HCT116 (cell line): ENCODE measurements at regions not wholly inside any gene's neighbourhood (a gene's known extent, or its start where the extent isn't known, plus 50 kb on each side); places are given as distances from the start of the nearest gene placed in this dataset.
"Not testable (repeated sequence)": the region's sequence is repeated elsewhere in the genome, so short reads cannot be mapped to it uniquely, and the experiment has no call there.

Source experiments
- ATAC-seq: fragments of 200-7000 bp; cut with Tn5 transposase; 2 replicates; pipeline ENCODE4 v1.9.1; 2020; ENCODE audit warnings: mild to moderate bottlenecking, moderate library complexity
- BruUV-seq: library from RNA; stranded (reverse); fragments of 400-500 nt; replicated peaks from 2 replicates; lab custom pipeline; 2021; lab: Mats Ljungman, UMichigan
- CTCF ChIA-PET: fragments of 300-600 bp; sonication (Branson Sonifier 250); formaldehyde crosslinking; loops from one replicate; lab custom pipeline; 2021; ENCODE audit warnings: antibody characterized with exemption; lab: Charles Lee
- POLR2A ChIA-PET: fragments of 300-600, 350-600 bp; sonication (Branson Sonifier 250); formaldehyde crosslinking; loops from one replicate; lab custom pipeline; 2021; ENCODE audit warnings: antibody characterized with exemption; lab: Charles Lee
- RAD21 ChIA-PET, 2 experiments: fragments of 300-600 bp; sonication (Branson Sonifier 250); formaldehyde crosslinking; loops; one replicate each; lab custom pipeline; 2023; ENCODE audit warnings: low total read pairs in 2 of 2; ENCODE audit not compliant: uncharacterized antibody in 2 of 2, unreplicated experiment in 2 of 2, low non-redundant PET in 1 of 2; lab: Charles Lee
- DNase-seq: peaks from one replicate; pipeline ENCODE4 v3.0.0-alpha.2; 2010; ENCODE audit warnings: low read depth, low spot score
- H2AFZ ChIP-seq: fragments of 200-600 bp; shearing (Covaris generic), sonication (generic); 2 replicates; pipeline ENCODE4 v1.6.1; 2017; ENCODE audit warnings: low read depth, mixed run types, mixed read lengths, antibody characterized with exemption, low read length; ENCODE audit not compliant: poor library complexity, severe bottlenecking
- H3K27ac ChIP-seq: 2 replicates; pipeline ENCODE4 v1.5.1; 2012; ENCODE audit warnings: low read depth, low read length
- H3K27me3 ChIP-seq: fragments of 200-600 bp; sonication (generic); 2 replicates; pipeline ENCODE4 v1.6.1; 2016; ENCODE audit warnings: mixed run types, low read length, mixed read lengths; ENCODE audit not compliant: insufficient read depth
- H3K36me3 ChIP-seq, 2 experiments: fragments of 200-500 bp in 1 of 2; fragments of 200-600 bp in 1 of 2; sonication (Bioruptor generic) in 1 of 2; sonication (generic) in 1 of 2; 2 replicates each; pipeline versions ENCODE4 v1.5.1 to v1.6.1; 2014 to 2016; ENCODE audit warnings: low read length in 2 of 2, inconsistent platforms in 1 of 2, mixed read lengths in 1 of 2, mixed run types in 1 of 2; ENCODE audit not compliant: insufficient read depth in 2 of 2, control insufficient read depth in 1 of 2
- H3K4me1 ChIP-seq, 2 experiments: fragments of 200-600 bp in 1 of 2; sonication (generic) in 1 of 2; 2 replicates each; pipeline versions ENCODE4 v1.5.1 to v1.6.1; 2012 to 2017; ENCODE audit warnings: low read length in 2 of 2, inconsistent platforms in 1 of 2, mild to moderate bottlenecking in 1 of 2, mixed read lengths in 1 of 2, mixed run types in 1 of 2, moderate library complexity in 1 of 2; ENCODE audit not compliant: insufficient read depth in 2 of 2, control insufficient read depth in 1 of 2
- H3K4me2 ChIP-seq: fragments of 200-600 bp; sonication (generic); 2 replicates; pipeline ENCODE4 v1.6.1; 2017; ENCODE audit warnings: mixed run types, low read length, mixed read lengths
- H3K4me3 ChIP-seq, 2 experiments: fragments of 200-600 bp in 1 of 2; sonication (generic) in 1 of 2; replicated peaks in 1 of 2; 2 replicates each; pipeline ENCODE4 v1.5.1; 2011 to 2016; ENCODE audit warnings: low read length in 2 of 2, control low read depth in 1 of 2, low read depth in 1 of 2, mild to moderate bottlenecking in 1 of 2, mixed read lengths in 1 of 2, mixed run types in 1 of 2
- H3K79me2 ChIP-seq: fragments of 200-600 bp; sonication (generic); 2 replicates; pipeline ENCODE4 v1.6.1; 2017; ENCODE audit warnings: mild to moderate bottlenecking, mixed run types, low read length, moderate library complexity, mixed read lengths; ENCODE audit not compliant: insufficient read depth
- H3K9ac ChIP-seq: fragments of 200-600 bp; sonication (generic); 2 replicates; pipeline ENCODE4 v1.6.1; 2016; ENCODE audit warnings: low read length, mixed read lengths
- H3K9me2 ChIP-seq: fragments of 200-600 bp; sonication (generic), shearing (Covaris generic); 2 replicates; pipeline ENCODE4 v1.6.1; 2017; ENCODE audit warnings: mixed run types, mild to moderate bottlenecking, moderate library complexity; ENCODE audit not compliant: insufficient read depth
- H3K9me3 ChIP-seq, 2 experiments: fragments of 200-500 bp in 1 of 2; fragments of 200-600 bp in 1 of 2; sonication (Bioruptor generic) in 1 of 2; sonication (generic) in 1 of 2; 2 replicates each; pipeline ENCODE4 v1.6.1; 2014 to 2017; ENCODE audit warnings: low read length in 2 of 2, mixed read lengths in 2 of 2, inconsistent platforms in 1 of 2, low read depth in 1 of 2, mild to moderate bottlenecking in 1 of 2, mixed run types in 1 of 2, moderate library complexity in 1 of 2; ENCODE audit not compliant: control insufficient read depth in 1 of 2, insufficient read depth in 1 of 2
- H4K20me1 ChIP-seq: fragments of 200-600 bp; sonication (generic), shearing (Covaris generic); 2 replicates; pipeline ENCODE4 v1.6.1; 2017; ENCODE audit warnings: mixed run types, mild to moderate bottlenecking, moderate library complexity; ENCODE audit not compliant: insufficient read depth
- EZH2phosphoT487 ChIP-seq: fragments of 200-600 bp; IDR thresholded peaks from 2 replicates; pipeline ENCODE4 v1.6.1; 2018; ENCODE audit warnings: antibody characterized with exemption, borderline replicate concordance
- JUND ChIP-seq: IDR thresholded peaks from 2 replicates; pipeline ENCODE4 v1.6.1; 2012
- RAD21 ChIP-seq: IDR thresholded peaks from 2 replicates; pipeline ENCODE4 v1.6.1; 2012; ENCODE audit warnings: low read depth, mild to moderate bottlenecking
- SP1 ChIP-seq: IDR thresholded peaks from 2 replicates; pipeline ENCODE4 v1.6.1; 2012; ENCODE audit warnings: low read depth
- SRF ChIP-seq: IDR thresholded peaks from 2 replicates; pipeline ENCODE4 v1.6.1; 2012; ENCODE audit warnings: low read depth
- YY1 ChIP-seq: IDR thresholded peaks from 2 replicates; pipeline ENCODE4 v1.6.1; 2011; ENCODE audit warnings: low read length, low read depth, moderate library complexity, mild to moderate bottlenecking; ENCODE audit not compliant: insufficient replicate concordance; ENCODE audit errors: extremely low read depth
- intact Hi-C: fragments of 100-400 bp; cut with micrococcal nuclease; formaldehyde crosslinking; loops from 2 replicates; pipeline ENCODE4 v1.10.0; 2022
- TF ChIP-seq, protein P1 (sequence below): IDR thresholded peaks from 2 replicates; pipeline ENCODE4 v1.6.1; 2012; ENCODE audit warnings: low read depth
- TF ChIP-seq, protein P2 (sequence below): IDR thresholded peaks from 2 replicates; pipeline ENCODE4 v1.6.1; 2012
- TF ChIP-seq, protein P3 (sequence below): IDR thresholded peaks from 2 replicates; pipeline ENCODE4 v1.6.1; 2012

DNA sequence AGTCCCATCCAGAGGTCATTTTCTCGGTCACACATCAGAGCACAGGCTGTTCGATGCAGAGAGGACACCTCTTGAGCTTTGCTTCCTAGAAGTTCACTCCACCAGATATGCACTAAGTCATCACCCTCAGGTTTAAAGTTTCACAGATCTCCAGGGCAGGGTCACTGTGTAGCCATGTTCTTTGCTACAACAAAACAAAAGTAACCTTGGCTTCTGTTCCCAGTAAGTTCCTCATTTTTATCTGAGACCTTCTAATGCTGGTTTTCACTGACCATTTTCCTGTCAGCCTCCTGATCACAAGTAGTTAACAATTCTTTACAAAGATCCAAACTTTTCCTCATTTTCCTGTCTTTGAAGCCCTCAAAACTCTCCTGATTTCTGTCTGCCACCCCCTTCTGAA, 97.5 kb upstream of the CTSV start:
- Histone ChIP-seq H3K4me3 (no peak overlapping the region), H2AFZ (no peak overlapping the region), H3K9me2 (no peaks in the 10 kb centered on the region), H3K4me1 (no peaks in the 10 kb centered on the region), H3K27me3 (no peaks in the 10 kb centered on the region), H3K9me3 (no peaks in the 10 kb centered on the region), H3K79me2 (no peaks in the 10 kb centered on the region), H3K4me2 (no peak overlapping the region), H3K9ac (no peak overlapping the region), H3K27ac (no peak overlapping the region), H3K36me3 (no peaks in the 10 kb centered on the region), H4K20me1 (no peaks in the 10 kb centered on the region)
- CTCF ChIA-PET, result no interaction called here
- no peak for TF ChIP-seq SP1
- no peak for TF ChIP-seq YY1
- no peak for TF ChIP-seq EZH2phosphoT487
- TF ChIP-seq, protein P1, sequence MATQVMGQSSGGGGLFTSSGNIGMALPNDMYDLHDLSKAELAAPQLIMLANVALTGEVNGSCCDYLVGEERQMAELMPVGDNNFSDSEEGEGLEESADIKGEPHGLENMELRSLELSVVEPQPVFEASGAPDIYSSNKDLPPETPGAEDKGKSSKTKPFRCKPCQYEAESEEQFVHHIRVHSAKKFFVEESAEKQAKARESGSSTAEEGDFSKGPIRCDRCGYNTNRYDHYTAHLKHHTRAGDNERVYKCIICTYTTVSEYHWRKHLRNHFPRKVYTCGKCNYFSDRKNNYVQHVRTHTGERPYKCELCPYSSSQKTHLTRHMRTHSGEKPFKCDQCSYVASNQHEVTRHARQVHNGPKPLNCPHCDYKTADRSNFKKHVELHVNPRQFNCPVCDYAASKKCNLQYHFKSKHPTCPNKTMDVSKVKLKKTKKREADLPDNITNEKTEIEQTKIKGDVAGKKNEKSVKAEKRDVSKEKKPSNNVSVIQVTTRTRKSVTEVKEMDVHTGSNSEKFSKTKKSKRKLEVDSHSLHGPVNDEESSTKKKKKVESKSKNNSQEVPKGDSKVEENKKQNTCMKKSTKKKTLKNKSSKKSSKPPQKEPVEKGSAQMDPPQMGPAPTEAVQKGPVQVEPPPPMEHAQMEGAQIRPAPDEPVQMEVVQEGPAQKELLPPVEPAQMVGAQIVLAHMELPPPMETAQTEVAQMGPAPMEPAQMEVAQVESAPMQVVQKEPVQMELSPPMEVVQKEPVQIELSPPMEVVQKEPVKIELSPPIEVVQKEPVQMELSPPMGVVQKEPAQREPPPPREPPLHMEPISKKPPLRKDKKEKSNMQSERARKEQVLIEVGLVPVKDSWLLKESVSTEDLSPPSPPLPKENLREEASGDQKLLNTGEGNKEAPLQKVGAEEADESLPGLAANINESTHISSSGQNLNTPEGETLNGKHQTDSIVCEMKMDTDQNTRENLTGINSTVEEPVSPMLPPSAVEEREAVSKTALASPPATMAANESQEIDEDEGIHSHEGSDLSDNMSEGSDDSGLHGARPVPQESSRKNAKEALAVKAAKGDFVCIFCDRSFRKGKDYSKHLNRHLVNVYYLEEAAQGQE, result no peak
- no peak for TF ChIP-seq SRF
- TF ChIP-seq JUND, result no peak
- TF ChIP-seq, protein P2, sequence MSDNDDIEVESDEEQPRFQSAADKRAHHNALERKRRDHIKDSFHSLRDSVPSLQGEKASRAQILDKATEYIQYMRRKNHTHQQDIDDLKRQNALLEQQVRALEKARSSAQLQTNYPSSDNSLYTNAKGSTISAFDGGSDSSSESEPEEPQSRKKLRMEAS, result no peak
- TF ChIP-seq, protein P3, sequence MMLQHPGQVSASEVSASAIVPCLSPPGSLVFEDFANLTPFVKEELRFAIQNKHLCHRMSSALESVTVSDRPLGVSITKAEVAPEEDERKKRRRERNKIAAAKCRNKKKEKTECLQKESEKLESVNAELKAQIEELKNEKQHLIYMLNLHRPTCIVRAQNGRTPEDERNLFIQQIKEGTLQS, result no peak
- no peak for TF ChIP-seq RAD21
- intact Hi-C loops, result no loop called here
- DNase-seq (no peak), ATAC-seq (no peak)
- RAD21 ChIA-PET, result no interaction called here
- no TSS peak for BruUV-seq
- POLR2A ChIA-PET, result no interaction called here

GRCh38 chr9:97133966-97134365, 95.0 kb upstream of the CTSV start:
- ATAC-seq, H3K27ac ChIP-seq, BruUV-seq, H3K4me3 ChIP-seq, DNase-seq, H2AFZ ChIP-seq, H4K20me1 ChIP-seq, H3K27me3 ChIP-seq, H3K4me2 ChIP-seq, POLR2A ChIA-PET, intact Hi-C loops, H3K9ac ChIP-seq, H3K9me2 ChIP-seq, CTCF ChIA-PET, H3K4me1 ChIP-seq, H3K36me3 ChIP-seq, H3K9me3 ChIP-seq, H3K79me2 ChIP-seq, RAD21 ChIA-PET: not testable (repeated sequence)
